ENCODE measurements at regions not wholly inside any gene's neighbourhood (a gene's known extent, or its start where the extent isn't known, plus 50 kb on each side); places are given as distances from the start of the nearest gene placed in this dataset.

- TF ChIP-seq CREB1 (IDR thresholded peaks at IDR 0.05) (no peak), POLR2AphosphoS5 (IDR thresholded peaks at IDR 0.05; ENCODE audit: low read depth, low read length) (no peak)
Measured at GRCh38 chr2:155972916-155973315, 359.6 kb downstream of the NR4A2 start.

Data from H1 (cell line).